K562 (cell line): ENCODE measurements at regions not wholly inside any gene's neighbourhood (a gene's known extent, or its start where the extent isn't known, plus 50 kb on each side); places are given as distances from the start of the nearest gene placed in this dataset.

Experiments
- ATAC-seq: fragments of 200-7000 bp; cut with Tn5 transposase; 3 replicates; pipeline ENCODE4 v1.9.1; 2020; ENCODE audit warnings: moderate library complexity
- BruUV-seq: library from RNA; stranded (reverse); fragments of 400-500 nt; replicated peaks from 2 replicates; lab custom pipeline; 2021; lab: Mats Ljungman, UMichigan
- CTCF ChIA-PET: fragments of 300-600 bp; formaldehyde crosslinking; extraction: SDS; loops from one replicate; lab custom pipeline; 2021; ENCODE audit warnings: low intra/inter-chr PET ratio; lab: Yijun Ruan, JAX
- POLR2A ChIA-PET: fragments of 300-600, 350-650 bp; sonication (Branson Sonifier 250); formaldehyde crosslinking; extraction: SDS; loops from one replicate; lab custom pipeline; 2021; ENCODE audit warnings: antibody characterized with exemption, inconsistent platforms; lab: Yijun Ruan, JAX
- DNase-seq, 4 experiments: peaks; one replicate each; pipeline versions ENCODE4 v3.0.0 to v3.0.0-alpha.2; 2011 to 2018; ENCODE audit warnings: low spot score in 3 of 4, mixed read lengths in 3 of 4; ENCODE audit errors: extremely low read depth in 1 of 4
- FAIRE-seq: peaks from 2 replicates; lab custom pipeline; 2011; peaks lifted over from hg19 to GRCh38; lab: Jason Lieb, UNC
- H2AFZ ChIP-seq: 2 replicates; pipeline ENCODE4 v1.6.0; 2011; ENCODE audit warnings: low read depth, low read length, control low read depth, inconsistent platforms
- H3K27ac ChIP-seq: fragments of 200-600 bp; 3 replicates; pipeline ENCODE4 v1.8.0; 2011; ENCODE audit warnings: low read depth, mild to moderate bottlenecking, control low read depth, inconsistent platforms, low read length, moderate library complexity, mixed read lengths; ENCODE audit errors: extremely low read depth
- H3K27me3 ChIP-seq, 2 experiments: fragments of 300-600 bp in 1 of 2; 2 replicates in 1 of 2; 3 replicates in 1 of 2; pipeline versions ENCODE4 v1.6.0 to v1.8.0; 2011; ENCODE audit warnings: inconsistent platforms in 2 of 2, low read length in 2 of 2, mild to moderate bottlenecking in 1 of 2, mixed read lengths in 1 of 2, moderate library complexity in 1 of 2; ENCODE audit not compliant: control insufficient read depth in 2 of 2, insufficient read depth in 2 of 2
- H3K36me3 ChIP-seq: fragments of 300-600 bp; 3 replicates; pipeline ENCODE4 v1.8.0; 2011; ENCODE audit warnings: mild to moderate bottlenecking, low read length, inconsistent platforms; ENCODE audit not compliant: control insufficient read depth, insufficient read depth
- H3K4me1 ChIP-seq, 2 experiments: fragments of 200-600 bp in 1 of 2; replicated peaks in 1 of 2; 2 replicates in 1 of 2; 3 replicates in 1 of 2; pipeline versions ENCODE4 v1.5.1 to v1.8.0; 2011; ENCODE audit warnings: inconsistent platforms in 2 of 2, low read length in 2 of 2, mild to moderate bottlenecking in 1 of 2, mixed read lengths in 1 of 2, moderate library complexity in 1 of 2; ENCODE audit not compliant: control insufficient read depth in 2 of 2, insufficient read depth in 2 of 2
- H3K4me2 ChIP-seq: 2 replicates; pipeline ENCODE4 v1.6.1; 2011; ENCODE audit warnings: low read length, control low read depth, inconsistent platforms, mixed read lengths; ENCODE audit not compliant: insufficient read depth
- H3K4me3 ChIP-seq: fragments of 200-600 bp; sonication (generic), shearing (Covaris generic); 2 replicates; pipeline ENCODE4 v1.5.1; 2016; ENCODE audit warnings: control low read depth, inconsistent platforms
- H3K79me2 ChIP-seq: fragments of 200-600 bp; 3 replicates; pipeline ENCODE4 v1.8.0; 2011; ENCODE audit warnings: low read length, inconsistent platforms; ENCODE audit not compliant: control insufficient read depth, insufficient read depth
- H3K9ac ChIP-seq, 2 experiments: 2 replicates each; pipeline versions ENCODE4 v1.6.0 to v1.6.1; 2011; ENCODE audit warnings: low read depth in 2 of 2, low read length in 2 of 2, control low read depth in 1 of 2, inconsistent platforms in 1 of 2, mild to moderate bottlenecking in 1 of 2, mixed read lengths in 1 of 2; ENCODE audit not compliant: insufficient read depth in 1 of 2
- H3K9me1 ChIP-seq: one replicate; pipeline ENCODE4 v1.6.0; 2011; ENCODE audit warnings: inconsistent platforms, mild to moderate bottlenecking, low read length, moderate library complexity; ENCODE audit not compliant: control insufficient read depth, insufficient read depth
- H3K9me3 ChIP-seq: replicated peaks from 2 replicates; pipeline ENCODE4 v1.5.1; 2011; ENCODE audit warnings: low read depth, low read length, inconsistent platforms; ENCODE audit not compliant: control insufficient read depth, insufficient read depth
- H4K20me1 ChIP-seq: replicated peaks from 2 replicates; pipeline ENCODE4 v1.6.1; 2011; ENCODE audit warnings: low read length, inconsistent platforms, mixed read lengths; ENCODE audit not compliant: control insufficient read depth, insufficient read depth
- CBFB ChIP-seq: sonication (generic); formaldehyde crosslinking; IDR thresholded peaks from 2 replicates; pipeline ENCODE4 v1.4.0; 2020; ENCODE audit warnings: mild to moderate bottlenecking, missing genetic modification reagents
- ETV5 ChIP-seq: sonication (generic); formaldehyde crosslinking; IDR thresholded peaks from 2 replicates; pipeline ENCODE4 v1.4.0; 2020; ENCODE audit warnings: low read depth, mild to moderate bottlenecking, missing genetic modification reagents
- PHTF2 ChIP-seq: fragments of 250-450 bp; sonication (Bioruptor Pico); IDR thresholded peaks from 2 replicates; pipeline ENCODE4 v1.5.0; 2021; ENCODE audit warnings: mild to moderate bottlenecking
- ZFX ChIP-seq: sonication (generic); formaldehyde crosslinking; IDR thresholded peaks from 2 replicates; pipeline ENCODE4 v1.8.0; 2022; ENCODE audit warnings: mild to moderate bottlenecking, missing genetic modification reagents, moderate library complexity
- WGBS: fragments of 100-300 bp; shearing (Covaris generic); methylation state at CpG from one replicate; pipeline ENCODE4 v1.1.6; 2016; ENCODE audit warnings: low coverage, mixed read lengths; ENCODE audit not compliant: insufficient coverage; ENCODE audit errors: missing lambda C conversion rate; 5-methylcytosine and 5-hydroxymethylcytosine counted together
- in situ Hi-C: fragments of 300-500 bp; cut with MboI; formaldehyde crosslinking; loops from 4 replicates; pipeline ENCODE4 v1.15.0; 2018; ENCODE audit warnings: inconsistent platforms, mixed read lengths
- intact Hi-C: fragments of 100-400 bp; cut with micrococcal nuclease; formaldehyde crosslinking; loops from 2 replicates; pipeline ENCODE4 v1.14.2; 2022
- TF ChIP-seq, protein P1 (sequence below): fragments of 250-450 bp; sonication (Bioruptor Pico); IDR thresholded peaks from 2 replicates; pipeline ENCODE4 v1.4.0; 2020; ENCODE audit warnings: mild to moderate bottlenecking, moderate library complexity, borderline replicate concordance
- TF ChIP-seq, protein P2 (sequence below): sonication (generic); formaldehyde crosslinking; IDR thresholded peaks from 2 replicates; pipeline ENCODE4 v1.4.0; 2020; ENCODE audit warnings: mild to moderate bottlenecking, missing genetic modification reagents

DNA sequence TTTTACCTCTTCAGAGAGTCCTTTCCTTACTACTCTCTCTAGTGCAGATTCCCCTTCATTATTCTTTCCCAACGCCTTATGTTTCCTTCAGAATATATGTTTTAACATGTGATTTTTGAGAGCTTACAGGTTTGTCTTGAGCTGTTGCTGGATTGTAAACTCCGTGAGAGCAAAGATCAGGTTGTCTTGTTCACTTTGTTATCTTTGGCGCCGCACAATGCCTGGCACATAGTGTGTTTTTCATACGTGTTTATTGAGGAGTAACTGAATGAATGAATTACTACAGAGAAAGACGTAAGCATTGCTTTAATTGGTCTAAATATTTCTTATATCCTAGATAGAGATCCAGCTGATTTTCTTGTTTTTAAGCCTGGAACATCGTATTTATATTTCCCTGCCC lies 80.5 kb upstream of the SLC4A4 start (continued):
- TF ChIP-seq, protein P1, sequence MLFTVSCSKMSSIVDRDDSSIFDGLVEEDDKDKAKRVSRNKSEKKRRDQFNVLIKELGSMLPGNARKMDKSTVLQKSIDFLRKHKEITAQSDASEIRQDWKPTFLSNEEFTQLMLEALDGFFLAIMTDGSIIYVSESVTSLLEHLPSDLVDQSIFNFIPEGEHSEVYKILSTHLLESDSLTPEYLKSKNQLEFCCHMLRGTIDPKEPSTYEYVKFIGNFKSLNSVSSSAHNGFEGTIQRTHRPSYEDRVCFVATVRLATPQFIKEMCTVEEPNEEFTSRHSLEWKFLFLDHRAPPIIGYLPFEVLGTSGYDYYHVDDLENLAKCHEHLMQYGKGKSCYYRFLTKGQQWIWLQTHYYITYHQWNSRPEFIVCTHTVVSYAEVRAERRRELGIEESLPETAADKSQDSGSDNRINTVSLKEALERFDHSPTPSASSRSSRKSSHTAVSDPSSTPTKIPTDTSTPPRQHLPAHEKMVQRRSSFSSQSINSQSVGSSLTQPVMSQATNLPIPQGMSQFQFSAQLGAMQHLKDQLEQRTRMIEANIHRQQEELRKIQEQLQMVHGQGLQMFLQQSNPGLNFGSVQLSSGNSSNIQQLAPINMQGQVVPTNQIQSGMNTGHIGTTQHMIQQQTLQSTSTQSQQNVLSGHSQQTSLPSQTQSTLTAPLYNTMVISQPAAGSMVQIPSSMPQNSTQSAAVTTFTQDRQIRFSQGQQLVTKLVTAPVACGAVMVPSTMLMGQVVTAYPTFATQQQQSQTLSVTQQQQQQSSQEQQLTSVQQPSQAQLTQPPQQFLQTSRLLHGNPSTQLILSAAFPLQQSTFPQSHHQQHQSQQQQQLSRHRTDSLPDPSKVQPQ (CRISPR knock-in tag), result no peak

DNA sequence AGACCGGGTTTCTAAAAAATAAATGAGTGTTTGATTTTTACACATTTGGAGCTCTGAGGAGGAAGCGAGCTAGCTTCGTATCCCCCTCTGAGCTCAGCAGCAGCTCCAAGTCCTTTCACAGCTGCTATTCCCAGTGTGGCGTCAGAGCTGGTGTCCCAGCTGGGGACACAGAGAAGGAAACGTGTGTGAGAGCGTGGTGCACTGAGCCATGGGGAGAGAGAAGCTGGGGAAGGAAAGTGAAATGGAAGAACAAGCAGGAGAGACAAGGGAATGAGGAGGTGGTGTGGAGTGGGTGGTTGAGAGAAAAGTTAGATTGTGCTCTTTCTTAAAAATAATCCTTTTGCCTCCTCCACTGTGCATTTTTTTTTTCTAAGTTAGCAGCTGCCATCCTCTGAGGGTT lies 79.5 kb upstream of the SLC4A4 start:
- ATAC-seq, result no peak

More for the DNA sequence above, 79.5 kb upstream of the SLC4A4 start:
- H3K79me2 ChIP-seq, result no peaks in the 10 kb centered on the region
- H3K9me3 ChIP-seq, result no peaks in the 10 kb centered on the region
- no peak overlapping the region for H3K9ac ChIP-seq
- intact Hi-C loops (no loop called here), in situ Hi-C loops (loop anchor here (25.0 kb wide), 1 partner anchor 453 kb away; no protein-coding TSS in a partner anchor)
- no peaks in the 10 kb centered on the region for H4K20me1 ChIP-seq
- H3K4me3 ChIP-seq, result no peak overlapping the region
- no peak for TF ChIP-seq PHTF2 (CRISPR knock-in tag)
- TF ChIP-seq ZFX (CRISPR knock-in tag), result no peak
- TF ChIP-seq, protein P2, sequence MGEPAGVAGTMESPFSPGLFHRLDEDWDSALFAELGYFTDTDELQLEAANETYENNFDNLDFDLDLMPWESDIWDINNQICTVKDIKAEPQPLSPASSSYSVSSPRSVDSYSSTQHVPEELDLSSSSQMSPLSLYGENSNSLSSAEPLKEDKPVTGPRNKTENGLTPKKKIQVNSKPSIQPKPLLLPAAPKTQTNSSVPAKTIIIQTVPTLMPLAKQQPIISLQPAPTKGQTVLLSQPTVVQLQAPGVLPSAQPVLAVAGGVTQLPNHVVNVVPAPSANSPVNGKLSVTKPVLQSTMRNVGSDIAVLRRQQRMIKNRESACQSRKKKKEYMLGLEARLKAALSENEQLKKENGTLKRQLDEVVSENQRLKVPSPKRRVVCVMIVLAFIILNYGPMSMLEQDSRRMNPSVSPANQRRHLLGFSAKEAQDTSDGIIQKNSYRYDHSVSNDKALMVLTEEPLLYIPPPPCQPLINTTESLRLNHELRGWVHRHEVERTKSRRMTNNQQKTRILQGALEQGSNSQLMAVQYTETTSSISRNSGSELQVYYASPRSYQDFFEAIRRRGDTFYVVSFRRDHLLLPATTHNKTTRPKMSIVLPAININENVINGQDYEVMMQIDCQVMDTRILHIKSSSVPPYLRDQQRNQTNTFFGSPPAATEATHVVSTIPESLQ (CRISPR knock-in tag), result no peak
- TF ChIP-seq CBFB (CRISPR knock-in tag), result no peak
- no peak for TF ChIP-seq ETV5
- no peaks in the 10 kb centered on the region for H3K36me3 ChIP-seq
- peaks cover 0 to 7% of the 10 kb centered on the region in 2 experiments; a peak in 1 of 5 replicates for H3K27me3 ChIP-seq
- H3K4me1 ChIP-seq, result no peaks in the 10 kb centered on the region
- H2AFZ ChIP-seq, result no peak overlapping the region
- DNase-seq (no peak), FAIRE-seq (no peak)
- no peak overlapping the region for H3K27ac ChIP-seq
- ChIA-PET POLR2A (interaction anchor here (0.9 kb wide), 1 partner anchor 11 kb away, joined by 3 read pairs; no protein-coding TSS in a partner anchor), CTCF (no interaction called here)
- 2% methylated on average over 6 of the region's 6 CpGs for WGBS
- H3K9me1 ChIP-seq, result no peaks in the 10 kb centered on the region
- BruUV-seq, result no TSS peak
- H3K4me2 ChIP-seq, result no peak overlapping the region
